ENCODE measurements at regions not wholly inside any gene's neighbourhood (a gene's known extent, or its start where the extent isn't known, plus 50 kb on each side); places are given as distances from the start of the nearest gene placed in this dataset.

DNA sequence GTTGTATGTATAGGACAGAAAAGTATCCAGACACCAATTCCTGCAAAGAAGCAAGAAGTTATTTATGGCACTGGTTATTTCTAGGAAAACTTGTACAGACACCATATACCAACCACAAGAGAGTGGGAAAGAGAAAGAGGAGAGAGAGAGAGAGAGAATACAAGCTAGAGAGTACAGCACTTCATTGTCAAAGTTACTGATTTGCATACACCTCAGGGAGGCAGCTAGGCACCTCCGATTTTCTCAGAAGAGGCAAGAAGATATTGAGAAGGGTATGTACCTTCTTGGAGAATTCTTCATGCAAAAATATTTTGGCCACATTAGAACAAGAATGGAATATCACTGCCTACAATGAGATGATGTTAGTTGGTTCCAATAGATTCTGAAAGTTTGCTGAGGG, 333.9 kb upstream of the PIK3C3 start:
- no peak for DNase-seq (ENCODE audit: low read depth)

GRCh38 chr18:41618147-41618546, 336.9 kb upstream of the PIK3C3 start:
- no peak for DNase-seq (ENCODE audit: low read depth)

- no peak for DNase-seq (ENCODE audit: low read depth)
Observed at GRCh38 chr18:41617647-41618046, 337.4 kb upstream of the PIK3C3 start.

GRCh38 chr18:41613003-41613609, 341.9 kb upstream of the PIK3C3 start:
- no peak for DNase-seq (ENCODE audit: low read depth)

DNA sequence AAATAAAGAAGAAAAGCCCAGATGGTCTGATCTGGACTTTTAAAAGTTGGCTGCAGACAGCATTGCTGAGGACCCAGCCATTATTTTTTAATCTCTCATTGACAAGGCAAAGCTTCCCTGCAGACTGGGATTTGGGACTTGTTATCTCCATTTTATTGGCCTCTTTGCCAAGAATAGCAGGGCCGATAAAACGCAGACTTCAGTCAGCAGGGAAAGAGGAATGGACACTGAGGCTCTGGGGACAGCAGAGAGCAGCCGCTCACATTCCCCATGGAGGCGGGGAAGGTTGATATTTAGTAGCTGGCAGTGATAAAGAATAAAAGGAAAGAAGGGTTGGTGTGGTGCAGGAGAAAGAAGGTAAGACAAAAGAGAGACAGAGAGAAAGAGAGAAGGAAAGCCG, 350.1 kb upstream of the PIK3C3 start:
- no peak for DNase-seq (ENCODE audit: low read depth)

GRCh38 chr18:41602034-41602433, 353.0 kb upstream of the PIK3C3 start:
- no peak for DNase-seq (ENCODE audit: low read depth)

DNA sequence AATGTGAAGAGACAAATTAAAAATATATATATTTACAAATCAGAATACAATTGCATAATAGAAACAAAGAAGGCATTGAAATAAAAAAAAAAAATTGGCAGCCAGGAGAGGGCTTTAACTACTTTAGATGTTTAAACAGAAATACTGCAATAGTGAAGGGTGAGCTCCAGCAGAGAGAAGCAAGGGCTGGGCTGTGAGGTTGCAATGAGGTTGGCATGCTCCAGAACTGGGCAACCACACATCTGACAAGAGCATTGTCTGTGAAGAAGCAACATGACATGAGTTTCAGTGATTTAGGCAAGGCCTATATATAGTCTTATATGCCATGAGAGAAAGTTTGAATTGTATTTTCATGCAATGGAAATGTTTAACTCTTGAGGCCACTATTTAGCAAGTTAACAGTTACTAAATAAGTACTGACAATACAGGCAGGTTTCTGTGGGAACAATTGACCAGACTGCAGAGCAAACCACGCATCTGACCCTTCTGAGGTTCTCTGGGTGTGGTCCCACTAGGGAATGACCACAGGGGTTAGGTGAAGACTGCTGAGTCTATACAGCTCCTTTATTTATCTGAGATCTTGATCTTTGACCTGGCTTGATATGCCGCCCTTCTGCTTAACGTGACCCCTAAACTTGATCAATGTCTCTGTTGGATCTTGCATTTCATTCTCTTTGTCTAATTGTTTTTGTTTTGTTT, 354.2 kb upstream of the PIK3C3 start:
- no peak for DNase-seq (ENCODE audit: low read depth)

GRCh38 chr18:41599466-41599865, 355.6 kb upstream of the PIK3C3 start:
- DNase-seq (ENCODE audit: low read depth): no peak

DNA sequence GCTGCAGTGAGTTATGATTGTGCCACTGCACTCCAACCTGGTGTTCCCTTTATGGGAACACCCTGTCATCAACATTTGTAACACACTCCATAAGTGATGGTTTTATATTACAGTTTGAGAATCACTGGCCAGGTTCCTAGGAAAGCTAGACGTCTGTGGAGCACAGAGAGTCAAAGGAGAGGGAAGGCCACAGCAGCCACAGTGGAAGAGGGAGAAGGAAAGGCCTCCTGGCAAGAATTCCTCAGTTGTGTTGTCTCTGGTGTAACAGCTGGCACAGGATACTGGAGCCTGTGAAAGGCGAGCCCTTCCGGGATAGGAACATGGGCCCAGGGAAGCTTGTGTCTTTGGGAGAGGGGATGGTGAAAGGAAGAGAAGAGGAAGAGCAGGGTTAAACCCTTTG, 360.5 kb upstream of the PIK3C3 start:
- DNase-seq (ENCODE audit: low read depth): no peak

DNA sequence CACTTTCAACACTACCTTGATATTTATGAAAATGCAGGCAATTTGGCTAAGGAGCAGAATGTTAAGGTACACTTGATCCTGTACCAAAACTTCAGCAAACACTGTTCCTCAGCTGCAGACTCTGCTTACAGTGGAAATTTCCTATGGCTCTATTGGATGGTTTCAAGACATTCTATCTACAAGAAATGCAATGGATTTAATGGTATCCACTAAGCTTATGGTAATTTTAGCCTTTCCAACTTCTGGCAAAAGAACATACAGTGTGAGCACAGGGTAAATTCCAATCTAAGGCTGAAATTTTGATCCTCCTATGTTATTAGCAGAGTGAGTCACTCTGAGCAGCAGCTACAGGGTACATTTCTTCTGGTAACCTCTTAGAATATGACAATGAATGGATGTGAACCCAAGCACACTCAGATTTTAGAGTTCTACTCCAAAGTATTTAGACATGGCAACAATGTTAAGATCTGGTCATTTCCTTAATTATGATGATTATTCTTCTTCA, 361.8 kb upstream of the PIK3C3 start:
- no peak for DNase-seq (ENCODE audit: low read depth)

DNA sequence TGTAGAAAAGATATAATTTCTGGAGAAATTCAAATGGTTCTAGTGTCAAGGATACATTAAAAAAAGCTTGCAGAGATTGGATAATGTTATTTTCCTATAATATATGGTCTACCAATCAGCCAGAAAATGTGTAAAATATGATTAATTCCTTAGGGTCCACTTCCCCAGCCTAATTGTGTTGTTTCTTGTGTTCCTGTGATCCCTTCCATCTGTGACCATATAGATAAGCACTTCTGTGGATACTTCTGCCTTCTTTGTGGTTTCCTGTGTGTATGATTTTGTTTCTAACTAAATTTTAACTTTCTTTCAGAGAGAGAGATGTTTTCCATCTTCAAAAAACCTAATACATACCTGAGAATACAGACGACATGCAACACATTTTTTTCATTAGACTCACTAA, 367.1 kb upstream of the PIK3C3 start:
- no peak for DNase-seq (ENCODE audit: low read depth)

DNA sequence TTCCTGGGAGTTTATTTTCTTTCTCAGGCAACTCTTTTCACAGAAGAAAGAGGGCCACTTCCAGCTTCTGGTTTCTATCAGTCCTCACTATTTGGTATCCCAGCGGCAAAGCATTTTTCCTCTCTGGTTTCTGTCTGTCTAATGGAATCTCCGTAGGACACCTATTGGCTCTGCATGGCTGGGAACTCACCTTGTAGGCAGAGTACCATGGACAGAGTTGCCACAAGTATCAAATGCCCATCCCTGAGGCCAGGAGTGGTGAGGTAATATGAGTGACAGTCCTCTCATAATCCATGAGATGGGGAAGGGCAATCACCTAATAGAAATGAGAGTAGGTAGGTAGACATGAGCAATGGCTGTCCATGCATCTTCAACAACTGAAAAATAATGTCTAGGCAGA, 369.5 kb upstream of the PIK3C3 start:
- DNase-seq (ENCODE audit: low read depth): no peak

DNA sequence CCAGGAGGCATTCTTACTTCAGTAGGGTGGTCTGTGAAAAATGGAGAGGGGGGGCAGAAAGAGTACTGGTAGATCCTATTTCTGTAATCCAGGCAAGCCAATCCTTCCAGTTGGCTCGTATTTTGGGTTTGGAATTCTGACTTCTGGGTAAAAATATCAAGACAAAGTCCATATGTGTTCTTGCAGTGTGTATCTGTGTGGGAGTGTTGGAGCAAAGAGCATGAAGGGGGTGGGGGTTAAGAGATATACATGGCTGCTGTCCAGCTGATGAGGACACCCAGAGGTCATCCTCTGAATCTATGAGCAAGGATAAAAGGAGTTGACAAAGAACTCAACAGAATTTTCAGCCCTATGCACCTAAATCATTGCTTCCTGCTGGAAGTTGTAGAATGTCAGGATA, 375.8 kb upstream of the PIK3C3 start:
- DNase-seq (ENCODE audit: low read depth): no peak

DNA sequence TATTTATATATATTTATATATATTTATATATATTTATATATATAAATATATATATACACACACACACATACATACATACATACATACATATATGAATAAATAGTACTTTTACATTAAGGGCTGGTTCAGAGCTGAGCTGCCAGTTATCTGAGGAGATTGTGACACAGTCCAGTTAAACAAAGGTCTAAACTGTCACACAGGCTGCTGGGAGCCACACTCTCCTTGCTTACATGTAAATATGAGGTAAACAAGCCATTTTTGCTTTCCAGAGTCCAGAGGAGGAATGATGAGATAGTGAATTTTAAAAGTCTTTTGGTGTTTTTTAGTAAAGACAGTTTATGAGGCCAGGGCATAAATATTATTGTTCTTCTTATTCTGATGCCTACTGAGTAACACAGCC, 377.5 kb upstream of the PIK3C3 start:
- DNase-seq (ENCODE audit: low read depth): no peak

DNA sequence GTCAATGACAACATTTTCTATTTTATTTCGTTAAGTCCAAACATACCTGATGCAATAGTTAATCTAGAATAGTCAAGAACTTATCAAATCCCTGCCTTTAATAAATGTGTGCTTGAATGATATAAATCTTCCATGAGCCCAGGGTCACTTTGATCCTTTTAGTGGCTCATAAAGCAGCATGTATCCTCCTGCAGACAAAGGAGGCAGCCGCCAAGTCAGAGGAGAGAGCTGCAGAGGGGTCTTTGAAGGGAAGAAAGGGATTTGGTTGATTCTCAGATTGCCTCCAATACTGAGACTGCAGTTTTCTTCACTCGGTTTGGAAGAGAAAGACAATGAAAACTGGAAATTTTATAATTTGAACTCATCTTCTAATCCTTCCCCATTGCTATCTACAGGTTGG, 378.4 kb upstream of the PIK3C3 start:
- DNase-seq (ENCODE audit: low read depth): no peak

- DNase-seq (ENCODE audit: low read depth): no peak
Observed at GRCh38 chr18:41569867-41570266, 385.2 kb upstream of the PIK3C3 start.

GRCh38 chr18:41561961-41562360, 393.1 kb upstream of the PIK3C3 start:
- no peak for DNase-seq (ENCODE audit: low read depth)

- no peak for DNase-seq (ENCODE audit: low read depth)
Observed at GRCh38 chr18:41558715-41559114, 396.3 kb upstream of the PIK3C3 start.

- DNase-seq (ENCODE audit: low read depth): no peak
Observed at GRCh38 chr18:41553716-41554115, 401.3 kb upstream of the PIK3C3 start.

- no peak for DNase-seq (ENCODE audit: low read depth)
Observed at GRCh38 chr18:41548521-41549260, 406.3 kb upstream of the PIK3C3 start.

- no peak for DNase-seq (ENCODE audit: low read depth)
Observed at GRCh38 chr18:41545091-41545888, 409.7 kb upstream of the PIK3C3 start.

GRCh38 chr18:41543815-41544214, 411.2 kb upstream of the PIK3C3 start:
- no peak for DNase-seq (ENCODE audit: low read depth)

All from RPMI7951 (cell line).